GM18505 (cell line): ENCODE measurements at regions not wholly inside any gene's neighbourhood (a gene's known extent, or its start where the extent isn't known, plus 50 kb on each side); places are given as distances from the start of the nearest gene placed in this dataset.
"Not testable (repeated sequence)": the region's sequence is repeated elsewhere in the genome, so short reads cannot be mapped to it uniquely, and the experiment has no call there.

Source experiments
- ATAC-seq: cut with Tn5 transposase; IDR thresholded peaks from one replicate; pipeline ENCODE4 v1.9.1; 2021; ENCODE audit not compliant: unreplicated experiment
- POLR2A ChIP-seq: IDR thresholded peaks from 4 replicates; pipeline ENCODE4 v1.6.1; 2011; ENCODE audit warnings: borderline replicate concordance; ENCODE audit not compliant: insufficient read depth, insufficient read length; ENCODE audit errors: extremely low read depth

DNA sequence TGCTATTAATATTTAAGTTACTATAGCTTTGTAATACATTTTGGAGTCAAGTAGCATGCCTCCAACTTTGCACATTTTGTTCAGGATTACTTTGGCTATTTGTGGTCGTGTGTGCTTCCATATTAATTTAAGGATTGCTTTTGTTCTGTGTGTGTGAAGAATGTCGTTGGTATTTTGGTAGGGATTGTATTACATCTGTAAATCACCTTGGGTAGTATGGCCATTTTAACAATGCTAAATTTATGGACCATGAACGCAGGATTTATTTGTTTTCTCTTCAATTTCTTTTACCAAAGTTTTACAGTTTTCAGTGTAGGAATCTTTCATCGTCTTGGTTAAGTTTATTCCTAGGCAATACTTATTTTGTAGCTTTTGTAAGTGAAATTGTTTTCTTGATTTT is 758.0 kb downstream of the FRK start:
- no peak for TF ChIP-seq POLR2A

DNA sequence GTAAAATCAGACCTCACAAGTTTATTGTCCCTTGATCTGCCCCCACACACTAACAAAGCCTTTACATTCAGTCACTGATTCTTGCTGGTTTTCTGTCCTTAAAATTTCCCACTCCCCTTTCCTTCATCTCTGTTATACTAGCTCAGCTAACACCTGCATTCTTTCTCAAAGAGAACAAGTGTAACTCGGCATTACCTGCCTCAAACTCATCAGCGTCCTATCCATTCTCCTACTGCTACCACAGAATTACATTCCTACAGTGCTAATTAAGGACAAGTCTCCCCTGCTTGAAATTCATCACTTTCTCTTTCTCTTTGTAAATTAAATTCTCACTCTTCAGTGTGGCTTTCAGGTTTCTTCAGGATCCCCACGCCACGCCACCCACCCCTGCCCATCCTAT is 773.2 kb downstream of the FRK start:
- ATAC-seq, result no peak
- TF ChIP-seq POLR2A, result no peak

More for the DNA sequence above, 758.0 kb downstream of the FRK start:
- ATAC-seq, result no peak

DNA sequence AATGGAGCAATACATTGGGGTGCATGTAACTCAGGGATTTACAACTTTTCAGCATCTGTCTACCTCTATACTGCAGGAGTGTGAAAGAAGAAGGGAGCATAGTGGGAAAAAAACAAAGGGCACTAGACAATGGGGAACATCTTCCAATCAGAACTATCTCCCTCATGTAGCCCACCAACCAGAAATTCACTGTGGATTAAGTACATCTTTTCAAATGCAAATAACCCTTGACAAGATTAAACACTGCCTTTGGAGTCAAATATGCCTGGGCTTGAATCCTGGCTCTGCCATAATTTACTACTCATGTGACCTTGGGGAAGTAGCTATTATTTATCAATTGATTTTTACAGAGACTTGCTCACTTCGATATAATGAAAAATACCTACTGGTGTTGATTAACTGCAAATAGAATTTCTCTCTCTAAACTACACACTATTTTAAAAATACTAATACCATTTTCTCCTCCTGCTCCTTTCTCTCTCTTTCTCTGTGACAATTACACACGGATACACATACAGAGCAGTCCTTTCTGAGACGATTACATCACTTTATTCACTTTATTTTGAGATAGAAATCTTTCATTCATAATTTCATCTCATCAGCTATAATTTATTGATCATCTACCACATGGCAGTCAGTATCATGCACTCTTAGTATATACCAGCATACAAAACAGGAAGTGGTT is 783.7 kb downstream of the FRK start:
- ATAC-seq, result no peak
- TF ChIP-seq POLR2A, result no peak

DNA sequence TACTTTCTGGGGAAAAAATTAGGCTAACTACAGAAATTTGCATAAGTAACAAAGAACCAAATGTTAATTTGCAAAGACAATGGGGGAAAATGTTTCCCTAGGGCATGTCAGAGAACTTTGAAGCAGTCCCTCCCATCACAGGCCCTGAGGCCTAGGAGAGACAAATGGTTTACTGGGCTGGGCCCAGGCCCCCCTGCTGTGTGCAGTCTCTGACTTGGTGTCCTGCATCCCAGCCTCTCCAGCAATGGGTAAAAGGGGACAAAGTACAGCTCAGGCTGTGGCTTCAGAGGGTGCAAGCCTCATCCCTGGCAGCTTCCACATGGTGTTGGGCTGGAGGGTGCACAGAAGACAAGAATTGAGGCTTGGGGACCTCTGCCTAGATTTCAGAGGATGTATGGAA is 788.4 kb downstream of the FRK start:
- no peak for TF ChIP-seq POLR2A
- no peak for ATAC-seq

DNA sequence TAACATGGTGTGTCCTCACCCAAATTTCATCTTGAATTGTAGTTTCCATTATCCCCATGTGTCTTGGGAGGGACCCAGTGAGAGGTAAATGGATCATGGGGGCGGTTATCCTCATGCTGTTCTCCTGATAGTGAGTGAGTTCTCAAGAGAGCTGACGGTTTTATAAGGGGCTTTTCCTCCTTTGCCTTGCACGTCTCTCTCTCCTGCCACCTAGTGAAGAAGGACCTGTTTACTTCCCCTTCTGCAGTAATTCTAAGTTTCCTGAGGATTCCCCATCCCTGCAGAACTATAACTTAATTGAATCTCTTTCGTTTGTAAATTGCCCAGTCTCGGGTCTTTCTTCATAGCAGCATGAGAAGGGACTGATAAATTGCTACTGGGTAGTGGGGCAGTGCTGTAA is 789.3 kb downstream of the FRK start:
- TF ChIP-seq POLR2A, result no peak
- no peak for ATAC-seq

- no peak for ATAC-seq
- no peak for TF ChIP-seq POLR2A
These were observed 789.7 kb downstream of the FRK start for GRCh38 chr6:115270953-115271352.

DNA sequence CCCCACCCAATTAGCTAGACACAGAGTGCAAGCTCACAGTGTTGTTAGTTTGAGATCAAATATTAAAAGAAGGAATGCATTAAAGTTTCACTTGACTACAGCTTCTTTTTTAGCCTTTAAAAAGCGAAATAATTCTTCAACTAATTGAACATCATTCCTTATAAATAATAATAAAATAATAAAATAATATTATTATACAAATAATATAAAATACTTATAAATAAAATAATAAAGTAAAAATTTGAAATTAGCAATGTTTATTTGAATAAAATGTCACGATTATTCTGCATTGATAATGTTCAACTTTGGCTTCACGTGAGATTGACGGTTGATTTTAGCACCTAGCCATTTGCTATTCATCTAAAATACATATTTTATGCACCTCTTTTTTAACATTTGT is 819.3 kb downstream of the FRK start:
- TF ChIP-seq POLR2A, result no peak

DNA sequence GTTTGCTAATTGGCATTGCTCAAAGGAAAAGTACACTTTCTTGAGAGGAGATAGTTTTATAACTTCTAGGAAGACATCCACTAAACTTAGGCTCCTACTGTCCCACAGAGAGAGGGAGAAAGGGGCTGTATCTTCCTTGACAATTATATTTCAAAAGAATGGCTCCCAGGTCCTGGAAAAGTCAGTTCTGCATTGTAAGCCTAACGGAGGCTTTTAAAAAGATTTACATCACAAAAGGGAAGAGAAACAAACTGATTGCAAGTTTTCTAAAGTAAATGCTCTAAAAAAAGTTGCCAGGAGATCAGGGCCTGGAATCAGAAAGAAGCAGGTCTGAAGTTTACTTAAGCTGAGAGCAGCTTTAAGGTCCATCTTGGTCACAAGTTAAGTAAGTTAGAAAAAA is 839.5 kb downstream of the FRK start:
- TF ChIP-seq POLR2A, result no peak
- ATAC-seq, result no peak

More for the DNA sequence above, 819.3 kb downstream of the FRK start:
- no peak for ATAC-seq

GRCh38 chr6:115220551-115221159 is 840.0 kb downstream of the FRK start:
- no peak for ATAC-seq
- TF ChIP-seq POLR2A, result no peak

DNA sequence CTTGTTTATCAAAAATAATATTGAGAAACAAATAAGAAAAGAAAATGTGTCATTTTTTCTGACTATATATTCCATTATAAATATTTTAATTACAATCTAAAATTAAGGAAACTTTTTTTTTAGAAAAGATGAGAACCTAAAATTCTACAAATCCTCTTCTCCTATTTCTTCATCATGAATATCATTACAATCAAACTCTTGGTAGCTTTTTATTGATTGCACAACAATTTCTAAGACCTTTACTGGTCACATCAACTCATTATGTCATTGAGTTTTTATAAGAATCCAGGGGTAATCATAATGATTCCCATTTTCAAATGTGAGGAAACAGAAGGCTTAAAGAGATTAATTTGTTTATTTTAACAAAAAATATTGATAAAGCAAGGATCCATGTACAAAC is 841.0 kb downstream of the FRK start:
- ATAC-seq, result no peak
- TF ChIP-seq POLR2A, result no peak

- no peak for ATAC-seq
- TF ChIP-seq POLR2A, result no peak
These were observed 843.9 kb downstream of the FRK start for GRCh38 chr6:115216835-115217234.

- TF ChIP-seq POLR2A, result no peak
- no peak for ATAC-seq
These were observed 846.4 kb downstream of the FRK start for GRCh38 chr6:115214283-115214682.

GRCh38 chr6:115203381-115203780 is 857.3 kb downstream of the FRK start:
- no peak for ATAC-seq
- no peak for TF ChIP-seq POLR2A

- no peak for TF ChIP-seq POLR2A
- no peak for ATAC-seq
These were observed 852.3 kb upstream of the HS3ST5 start for GRCh38 chr6:115194981-115195638.

- no peak for ATAC-seq
- TF ChIP-seq POLR2A, result no peak
These were observed 849.2 kb upstream of the HS3ST5 start for GRCh38 chr6:115191989-115192388.

- ATAC-seq, result no peak
These were observed 847.7 kb upstream of the HS3ST5 start for GRCh38 chr6:115190534-115190933.

DNA sequence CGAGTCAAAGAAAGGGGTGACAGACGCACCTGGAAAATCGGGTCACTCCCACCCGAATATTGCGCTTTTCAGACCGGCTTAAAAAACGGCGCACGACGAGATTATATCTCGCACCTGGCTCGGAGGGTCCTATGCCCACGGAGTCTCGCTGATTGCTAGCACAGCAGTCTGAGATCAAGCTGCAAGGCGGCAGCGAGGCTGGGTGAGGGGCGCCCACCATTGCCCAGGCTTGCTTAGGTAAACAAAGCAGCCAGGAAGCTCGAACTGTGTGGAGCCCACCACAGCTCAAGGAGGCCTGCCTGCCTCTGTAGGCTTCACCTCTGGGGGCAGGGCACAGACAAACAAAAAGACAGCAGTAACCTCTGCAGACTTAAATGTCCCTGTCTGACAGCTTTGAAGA is 832.6 kb upstream of the HS3ST5 start:
- not testable (repeated sequence) for ATAC-seq

More at GRCh38 chr6:115190534-115190933, 847.7 kb upstream of the HS3ST5 start:
- TF ChIP-seq POLR2A, result no peak

DNA sequence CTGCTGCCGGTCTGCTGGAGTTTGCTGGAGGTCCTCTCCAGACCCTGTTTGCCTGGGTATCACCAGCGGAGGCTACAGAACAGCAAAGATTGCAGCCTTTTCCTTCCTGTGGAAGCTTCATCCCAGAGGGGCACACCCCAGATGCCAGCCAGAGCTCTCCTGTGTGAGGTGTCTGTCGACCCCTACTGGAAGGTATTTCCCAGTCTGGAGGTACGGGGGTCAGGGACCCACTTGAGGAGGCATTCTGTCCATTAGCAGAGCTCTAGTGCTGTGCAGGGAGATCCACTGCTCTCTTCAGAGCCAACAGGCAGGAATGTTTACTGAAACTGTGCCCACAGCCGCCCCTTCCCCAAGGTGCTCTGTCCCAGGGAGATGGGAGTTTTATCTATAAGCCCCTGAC is 823.1 kb upstream of the HS3ST5 start:
- not testable (repeated sequence) for ATAC-seq
